ENCODE measurements at regions not wholly inside any gene's neighbourhood (a gene's known extent, or its start where the extent isn't known, plus 50 kb on each side); places are given as distances from the start of the nearest gene placed in this dataset.

DNA sequence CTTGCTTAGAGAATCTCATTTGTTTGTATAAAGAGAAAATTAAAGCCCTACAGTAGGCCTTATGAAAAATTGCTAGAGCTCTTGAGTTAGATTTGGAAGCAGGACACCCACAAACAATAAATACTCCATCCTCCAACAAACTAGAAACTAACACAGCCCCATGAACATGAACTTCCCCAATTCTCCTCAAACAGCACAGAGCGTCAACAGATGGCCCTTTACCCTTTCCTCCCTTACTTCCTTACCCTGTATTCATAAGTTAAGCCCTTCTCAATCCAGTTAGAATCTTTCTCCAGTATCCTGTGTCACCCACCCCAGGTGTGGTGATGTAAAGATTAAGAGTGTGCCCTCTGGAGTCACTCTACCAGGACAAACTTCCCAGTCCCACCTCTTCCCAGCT is 113.7 kb downstream of the UNC5CL start:
- H3K4me3 ChIP-seq (replicated peaks in 1 of 2; ENCODE audit: low read depth in 2 of 2, low read length in 2 of 2): no peak overlapping the region
- TF ChIP-seq, protein P1, sequence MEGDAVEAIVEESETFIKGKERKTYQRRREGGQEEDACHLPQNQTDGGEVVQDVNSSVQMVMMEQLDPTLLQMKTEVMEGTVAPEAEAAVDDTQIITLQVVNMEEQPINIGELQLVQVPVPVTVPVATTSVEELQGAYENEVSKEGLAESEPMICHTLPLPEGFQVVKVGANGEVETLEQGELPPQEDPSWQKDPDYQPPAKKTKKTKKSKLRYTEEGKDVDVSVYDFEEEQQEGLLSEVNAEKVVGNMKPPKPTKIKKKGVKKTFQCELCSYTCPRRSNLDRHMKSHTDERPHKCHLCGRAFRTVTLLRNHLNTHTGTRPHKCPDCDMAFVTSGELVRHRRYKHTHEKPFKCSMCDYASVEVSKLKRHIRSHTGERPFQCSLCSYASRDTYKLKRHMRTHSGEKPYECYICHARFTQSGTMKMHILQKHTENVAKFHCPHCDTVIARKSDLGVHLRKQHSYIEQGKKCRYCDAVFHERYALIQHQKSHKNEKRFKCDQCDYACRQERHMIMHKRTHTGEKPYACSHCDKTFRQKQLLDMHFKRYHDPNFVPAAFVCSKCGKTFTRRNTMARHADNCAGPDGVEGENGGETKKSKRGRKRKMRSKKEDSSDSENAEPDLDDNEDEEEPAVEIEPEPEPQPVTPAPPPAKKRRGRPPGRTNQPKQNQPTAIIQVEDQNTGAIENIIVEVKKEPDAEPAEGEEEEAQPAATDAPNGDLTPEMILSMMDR (IDR thresholded peaks at IDR 0.05; ENCODE audit: low read depth, low read length): no peak
- DNase-seq (ENCODE audit: low read depth in 2 of 2): no peak

DNA sequence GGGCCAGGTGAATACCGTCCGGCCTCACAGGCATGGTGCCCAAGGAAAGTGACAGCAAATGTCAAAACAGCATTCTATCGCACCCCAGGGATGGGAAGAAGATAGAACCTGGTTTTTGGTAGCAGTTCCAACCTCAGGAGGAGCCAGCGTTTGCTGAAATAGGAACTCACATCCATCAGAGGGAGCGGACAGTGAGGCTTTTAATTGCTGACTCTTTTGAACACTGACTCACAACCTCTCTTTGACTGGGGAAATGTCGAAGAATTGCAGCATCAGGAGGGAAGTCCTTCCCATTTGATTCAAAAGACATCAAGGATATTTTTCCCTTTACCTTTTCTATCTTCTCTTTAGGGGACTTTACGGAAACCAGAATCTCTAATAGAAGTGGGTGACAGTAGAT is 114.2 kb downstream of the UNC5CL start:
- no peak overlapping the region for H3K4me3 ChIP-seq (replicated peaks in 1 of 2; ENCODE audit: low read depth in 2 of 2, low read length in 2 of 2)
- TF ChIP-seq, protein P1 (IDR thresholded peaks at IDR 0.05; ENCODE audit: low read depth, low read length): no peak
- no peak for DNase-seq (ENCODE audit: low read depth in 2 of 2)

DNA sequence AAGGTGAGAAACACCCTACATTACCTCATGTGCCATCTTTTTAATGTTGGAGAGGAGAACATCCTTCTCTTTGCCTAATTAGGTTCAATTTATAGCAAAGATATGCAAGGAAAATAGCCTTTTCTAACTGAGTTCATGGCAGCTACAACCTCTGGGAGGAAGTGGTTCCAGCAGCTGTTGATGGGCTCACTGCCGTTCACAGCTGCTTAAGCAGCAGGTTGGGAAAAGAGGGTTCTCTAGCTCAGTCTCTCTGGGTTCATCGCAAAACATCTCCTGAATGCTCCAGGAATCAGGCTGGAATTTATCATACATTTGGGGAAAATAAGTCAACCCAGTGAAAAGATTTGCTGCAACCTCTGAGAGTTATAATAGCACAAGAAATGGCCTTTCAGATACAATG is 115.1 kb downstream of the UNC5CL start:
- TF ChIP-seq, protein P1 (IDR thresholded peaks at IDR 0.05; ENCODE audit: low read depth, low read length): no peak
- no peak overlapping the region for H3K4me3 ChIP-seq (replicated peaks in 1 of 2; ENCODE audit: low read depth in 2 of 2, low read length in 2 of 2)
- no peak for DNase-seq (ENCODE audit: low read depth in 2 of 2)

DNA sequence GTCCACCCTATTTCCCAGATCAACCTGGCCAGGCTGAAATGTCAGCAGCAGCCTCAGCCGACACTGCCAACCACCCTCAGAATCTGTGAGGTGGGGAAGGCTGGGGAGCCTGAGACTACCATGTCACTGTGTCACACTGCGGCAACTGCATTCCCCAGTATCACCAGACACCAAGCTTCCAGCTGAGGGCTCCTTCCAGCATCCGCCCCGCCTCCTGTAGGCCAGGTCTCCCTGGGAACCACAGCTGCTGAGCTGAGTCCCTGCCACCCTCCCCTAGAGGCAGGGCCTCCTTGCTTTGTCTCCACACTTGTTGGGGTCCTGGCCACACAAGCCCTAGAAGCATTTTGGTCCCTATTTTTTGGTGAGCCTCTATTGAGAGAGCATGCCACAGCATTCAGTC is 115.7 kb downstream of the UNC5CL start:
- no peak overlapping the region for H3K4me3 ChIP-seq (replicated peaks in 1 of 2; ENCODE audit: low read depth in 2 of 2, low read length in 2 of 2)
- no peak for DNase-seq (ENCODE audit: low read depth in 2 of 2)
- TF ChIP-seq, protein P1 (IDR thresholded peaks at IDR 0.05; ENCODE audit: low read depth, low read length): no peak

DNA sequence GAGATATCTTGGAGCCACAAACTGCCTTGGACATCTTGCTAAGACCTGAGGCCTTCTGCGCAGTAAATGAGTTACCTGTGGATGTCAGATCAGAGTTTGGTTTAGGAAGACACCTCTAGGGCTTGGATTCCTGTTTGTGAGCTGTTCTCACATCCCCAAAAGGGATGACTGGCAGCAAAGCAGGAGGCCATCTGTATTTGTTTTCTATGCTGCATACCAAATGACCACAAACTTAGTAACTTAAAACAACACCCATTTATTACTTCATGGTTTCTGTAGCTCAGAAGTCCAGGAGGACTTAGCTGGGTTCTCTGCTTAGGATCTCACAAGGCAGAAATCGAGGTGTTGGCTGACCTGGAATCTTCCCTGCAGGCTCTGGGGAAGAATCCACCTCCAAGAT is 116.7 kb downstream of the UNC5CL start:
- H3K4me3 ChIP-seq (replicated peaks in 1 of 2; ENCODE audit: low read depth in 2 of 2, low read length in 2 of 2): no peak overlapping the region
- DNase-seq (ENCODE audit: low read depth in 2 of 2): peak in 1 of 2 donors; percentile 3
- TF ChIP-seq, protein P1 (IDR thresholded peaks at IDR 0.05; ENCODE audit: low read depth, low read length): no peak

DNA sequence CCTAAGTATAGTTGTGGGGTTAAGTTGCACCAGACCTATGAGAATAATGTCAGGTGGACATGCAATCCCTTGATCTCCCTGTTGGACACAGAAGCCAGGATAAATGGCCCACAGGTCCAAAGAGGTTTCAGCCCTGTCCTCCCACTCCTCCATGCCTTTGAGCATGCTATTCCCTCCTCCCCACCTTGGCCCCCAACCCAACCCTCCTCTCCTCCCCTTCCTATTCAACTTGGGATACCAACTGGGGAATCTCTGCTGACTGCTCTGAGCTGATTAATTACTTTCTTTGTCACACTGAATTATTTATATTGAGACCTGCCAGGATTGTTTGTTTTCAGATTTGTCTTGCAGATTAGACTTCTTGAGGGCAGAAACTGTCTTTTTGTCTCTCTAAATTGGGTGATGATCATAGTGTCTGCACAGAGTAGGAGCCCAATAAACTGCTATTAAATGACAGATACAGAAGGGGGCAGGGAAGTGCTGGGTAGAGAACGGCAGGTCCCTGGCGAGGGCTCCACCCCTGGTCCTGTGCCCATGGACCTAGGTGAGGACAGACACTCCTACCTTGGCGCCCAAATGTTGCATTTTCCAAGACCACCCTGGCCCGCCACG is 120.9 kb downstream of the UNC5CL start:
- TF ChIP-seq, protein P1 (IDR thresholded peaks at IDR 0.05; ENCODE audit: low read depth, low read length): no peak
- H3K4me3 ChIP-seq (replicated peaks in 1 of 2; ENCODE audit: low read depth in 2 of 2, low read length in 2 of 2): no peak overlapping the region
- DNase-seq (ENCODE audit: low read depth in 2 of 2): no peak

DNA sequence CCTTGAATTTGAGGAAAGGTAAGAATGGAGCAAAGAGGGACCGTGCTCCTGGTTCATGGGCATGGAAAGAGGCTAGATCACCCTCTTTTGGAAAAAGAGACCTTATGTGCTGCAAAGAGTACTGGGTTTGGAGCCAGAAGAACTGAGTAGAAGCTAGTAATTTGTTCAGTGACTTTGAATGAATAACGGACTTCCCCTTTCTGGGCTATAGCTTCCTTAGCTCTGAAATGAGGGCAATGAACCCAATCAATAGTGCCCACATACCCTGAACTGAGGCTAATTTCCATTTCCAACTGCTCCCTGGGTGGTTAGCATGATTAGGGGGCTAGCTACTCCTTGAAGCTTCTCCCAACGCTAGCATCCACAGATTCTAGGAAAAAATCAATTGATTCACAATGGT is 121.4 kb downstream of the UNC5CL start:
- TF ChIP-seq, protein P1 (IDR thresholded peaks at IDR 0.05; ENCODE audit: low read depth, low read length): no peak
- H3K4me3 ChIP-seq (replicated peaks in 1 of 2; ENCODE audit: low read depth in 2 of 2, low read length in 2 of 2): no peak overlapping the region
- no peak for DNase-seq (ENCODE audit: low read depth in 2 of 2)
